Ovary (tissue), 7 donors: ENCODE measurements at regions not wholly inside any gene's neighbourhood (a gene's known extent, or its start where the extent isn't known, plus 50 kb on each side); places are given as distances from the start of the nearest gene placed in this dataset.

Experiments used
- DNase-seq, 5 donors: peaks; one replicate each; pipeline ENCODE4 v3.0.0-alpha.2; 2019 to 2020
- H3K27ac ChIP-seq, 2 donors: fragments of 200-600 bp; one replicate each; pipeline versions ENCODE4 v1.5.1 to v1.8.0; 2019 to 2022
- H3K27me3 ChIP-seq: fragments of 200-600 bp; one replicate; pipeline ENCODE4 v1.8.0; 2022
- H3K36me3 ChIP-seq: fragments of 200-600 bp; sonication (generic); one replicate; pipeline ENCODE4 v1.5.1; 2019
- H3K4me1 ChIP-seq: one replicate; pipeline ENCODE4 v1.8.1; 2013; ENCODE audit warnings: mild to moderate bottlenecking, moderate library complexity; ENCODE audit not compliant: insufficient read depth
- H3K4me3 ChIP-seq: fragments of 200-600 bp; sonication (generic); one replicate; pipeline ENCODE4 v1.5.1; 2017
- H3K9me3 ChIP-seq, 2 donors: fragments of 200-600 bp in 1 of 2; sonication (generic) in 1 of 2; one replicate each; pipeline versions ENCODE4 v1.5.1 to v1.8.1; 2013 to 2019; ENCODE audit warnings: mild to moderate bottlenecking in 1 of 2, moderate library complexity in 1 of 2
- EP300 ChIP-seq: sonication (generic); formaldehyde crosslinking; IDR thresholded peaks from one replicate; pipeline ENCODE4 v1.6.1; 2017; ENCODE audit warnings: antibody characterized with exemption
- POLR2A ChIP-seq: fragments of 450-650 bp; IDR thresholded peaks from one replicate; pipeline ENCODE4 v1.6.1; 2017; ENCODE audit warnings: antibody characterized with exemption, mild to moderate bottlenecking, moderate library complexity
- WGBS, 3 donors: extraction: QIAGEN DNeasy Blood & Tissue Kit in 1 of 3; methylation state at CpG; one replicate each; pipeline versions ENCODE4 v1.1.5 to v1.1.7; 2013 to 2017; 5-methylcytosine and 5-hydroxymethylcytosine counted together
- intact Hi-C, 4 donors: fragments of 100-400 bp; cut with DNase I; formaldehyde crosslinking; loops; one replicate each; pipeline versions ENCODE4 v1.11.0 to v1.15.1; 2022 to 2023
- TF ChIP-seq, protein P1 (sequence below), 3 donors: fragments of 450-650 bp in 2 of 3; fragments of 200-600 bp in 1 of 3; IDR thresholded peaks; one replicate each; pipeline versions ENCODE4 v1.5.1 to v1.8.0; 2016 to 2022; ENCODE audit warnings: antibody characterized with exemption in 3 of 3, mild to moderate bottlenecking in 1 of 3
- donor health status: DM: no; HTN: no; CAD: no; lungs with moderate emphysema.
- donor health status: DM: no; HTN: no; CAD: no.
- donor health status: Bipolar disorder and iron deficiency.
- donor health status: DM: no; HTN: no; CAD: no.
- donor health status: DM: yes; HTN: yes; CAD: no.

GRCh38 chr6:12446394-12446793 is 156.2 kb downstream of the EDN1 start:
- WGBS, 3 donors: 63 to 86% (median 65%) methylated on average over 1 of the region's 1 CpG

DNA sequence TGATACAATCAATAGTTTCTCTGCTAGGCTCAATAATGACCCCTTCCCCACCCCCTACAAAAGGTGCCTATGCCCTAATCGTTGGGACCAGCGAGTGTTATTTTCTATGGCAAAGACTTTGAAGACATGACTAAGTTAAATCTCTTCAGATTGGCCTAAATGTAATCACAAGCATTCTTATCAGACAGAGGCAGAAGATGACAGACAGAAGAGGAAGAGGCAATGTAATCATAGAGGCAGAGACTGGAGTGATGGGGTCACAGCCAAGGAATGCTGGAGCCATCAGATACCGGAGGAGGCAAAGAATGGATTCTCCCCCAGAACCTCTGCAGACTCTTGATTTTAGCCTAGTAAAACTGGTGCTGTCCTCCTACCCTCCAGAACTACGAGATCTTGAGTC is 159.3 kb downstream of the EDN1 start:
- no peaks in the 10 kb centered on the region for H3K4me1 ChIP-seq
- intact Hi-C loops: no loop called here
- no peaks in the 10 kb centered on the region for H3K36me3 ChIP-seq
- no peak overlapping the region for H3K27ac ChIP-seq
- DNase-seq: no peak
- H3K4me3 ChIP-seq: no peak overlapping the region
- no peaks in the 10 kb centered on the region for H3K27me3 ChIP-seq
- TF ChIP-seq, protein P1, sequence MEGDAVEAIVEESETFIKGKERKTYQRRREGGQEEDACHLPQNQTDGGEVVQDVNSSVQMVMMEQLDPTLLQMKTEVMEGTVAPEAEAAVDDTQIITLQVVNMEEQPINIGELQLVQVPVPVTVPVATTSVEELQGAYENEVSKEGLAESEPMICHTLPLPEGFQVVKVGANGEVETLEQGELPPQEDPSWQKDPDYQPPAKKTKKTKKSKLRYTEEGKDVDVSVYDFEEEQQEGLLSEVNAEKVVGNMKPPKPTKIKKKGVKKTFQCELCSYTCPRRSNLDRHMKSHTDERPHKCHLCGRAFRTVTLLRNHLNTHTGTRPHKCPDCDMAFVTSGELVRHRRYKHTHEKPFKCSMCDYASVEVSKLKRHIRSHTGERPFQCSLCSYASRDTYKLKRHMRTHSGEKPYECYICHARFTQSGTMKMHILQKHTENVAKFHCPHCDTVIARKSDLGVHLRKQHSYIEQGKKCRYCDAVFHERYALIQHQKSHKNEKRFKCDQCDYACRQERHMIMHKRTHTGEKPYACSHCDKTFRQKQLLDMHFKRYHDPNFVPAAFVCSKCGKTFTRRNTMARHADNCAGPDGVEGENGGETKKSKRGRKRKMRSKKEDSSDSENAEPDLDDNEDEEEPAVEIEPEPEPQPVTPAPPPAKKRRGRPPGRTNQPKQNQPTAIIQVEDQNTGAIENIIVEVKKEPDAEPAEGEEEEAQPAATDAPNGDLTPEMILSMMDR (IDR thresholded peaks at IDR 0.05): no peak
- no peak for TF ChIP-seq EP300
- TF ChIP-seq POLR2A: no peak
- no peaks in the 10 kb centered on the region for H3K9me3 ChIP-seq
- WGBS, 3 donors: 74 to 84% (median 79%) methylated on average over 4 of the region's 4 CpGs

More at GRCh38 chr6:12446394-12446793, 156.2 kb downstream of the EDN1 start:
- H3K27me3 ChIP-seq: no peaks in the 10 kb centered on the region
- no peak for DNase-seq
- H3K9me3 ChIP-seq: no peaks in the 10 kb centered on the region
- H3K4me3 ChIP-seq: no peak overlapping the region
- H3K4me1 ChIP-seq: no peaks in the 10 kb centered on the region
- intact Hi-C loops: no loop called here
- H3K36me3 ChIP-seq: no peaks in the 10 kb centered on the region
- TF ChIP-seq EP300: no peak
- TF ChIP-seq, protein P1 (IDR thresholded peaks at IDR 0.05): no peak
- no peak for TF ChIP-seq POLR2A
- H3K27ac ChIP-seq: no peak overlapping the region

- TF ChIP-seq POLR2A (no peak), EP300 (no peak)
- TF ChIP-seq, protein P1 (IDR thresholded peaks at IDR 0.05): no peak
- WGBS, 3 donors: 86 to 94% (median 88%) methylated on average over 1 of the region's 1 CpG
- Histone ChIP-seq H3K27me3 (no peaks in the 10 kb centered on the region), H3K27ac (no peak overlapping the region), H3K9me3 (no peaks in the 10 kb centered on the region), H3K4me3 (no peak overlapping the region), H3K4me1 (no peaks in the 10 kb centered on the region), H3K36me3 (no peaks in the 10 kb centered on the region)
- intact Hi-C loops: no loop called here
- no peak for DNase-seq
These were observed 160.3 kb downstream of the EDN1 start for GRCh38 chr6:12450467-12450866.

GRCh38 chr6:12456343-12456742 is 166.2 kb downstream of the EDN1 start:
- no peak for DNase-seq
- Histone ChIP-seq H3K27me3 (no peaks in the 10 kb centered on the region), H3K4me1 (no peaks in the 10 kb centered on the region), H3K9me3 (no peaks in the 10 kb centered on the region), H3K4me3 (no peak overlapping the region), H3K36me3 (no peaks in the 10 kb centered on the region), H3K27ac (no peak overlapping the region)
- no peak for TF ChIP-seq POLR2A
- TF ChIP-seq EP300: no peak
- TF ChIP-seq, protein P1 (IDR thresholded peaks at IDR 0.05): no peak
- 89 to 94% (median 92%) methylated on average over 12 of the region's 12 CpGs for WGBS, 3 donors
- intact Hi-C loops: no loop called here

- intact Hi-C loops: no loop called here
- TF ChIP-seq POLR2A: no peak
- TF ChIP-seq, protein P1 (IDR thresholded peaks at IDR 0.05): no peak
- no peak for TF ChIP-seq EP300
- H3K27ac ChIP-seq: no peak overlapping the region
- 74 to 79% (median 77%) methylated on average over 3 of the region's 3 CpGs for WGBS, 3 donors
- no peaks in the 10 kb centered on the region for H3K27me3 ChIP-seq
- H3K4me1 ChIP-seq: no peaks in the 10 kb centered on the region
- DNase-seq: no peak
- no peak overlapping the region for H3K4me3 ChIP-seq
- no peaks in the 10 kb centered on the region for H3K9me3 ChIP-seq
- H3K36me3 ChIP-seq: no peaks in the 10 kb centered on the region
These were observed 166.9 kb downstream of the EDN1 start for GRCh38 chr6:12457094-12457493.
